Dermis microvascular lymphatic vessel endothelial cell (primary cell): ENCODE measurements at regions not wholly inside any gene's neighbourhood (a gene's known extent, or its start where the extent isn't known, plus 50 kb on each side); places are given as distances from the start of the nearest gene placed in this dataset.

Source experiments
- DNase-seq, 2 donors: peaks; one replicate each; pipeline versions ENCODE4 v3.0.0 to v3.0.0-alpha.2; 2010; ENCODE audit warnings: low read depth in 2 of 2

GRCh38 chr13:44323754-44324153 lies 49.9 kb upstream of the SERP2 start:
- no peak for DNase-seq
